T-cell (primary cell): ENCODE measurements at regions not wholly inside any gene's neighbourhood (a gene's known extent, or its start where the extent isn't known, plus 50 kb on each side); places are given as distances from the start of the nearest gene placed in this dataset.

ENCODE experiments used
- ATAC-seq, 4 experiments: fragments of 200-7000 bp in 3 of 4; fragments of 150-1000 bp in 1 of 4; cut with Tn5 transposase; replicated peaks in 1 of 4; 1 replicate in 3 of 4; 2 replicates in 1 of 4; pipeline ENCODE4 v1.10.0; 2021; ENCODE audit warnings: moderate library complexity in 3 of 4, mild to moderate bottlenecking in 2 of 4, moderate number of reproducible peaks in 1 of 4
- CTCF ChIA-PET, 2 donors: fragments of 300-600 bp; sonication (Branson Sonifier 250); formaldehyde crosslinking; loops; one replicate each; lab custom pipeline; 2022; ENCODE audit warnings: antibody characterized with exemption in 2 of 2; lab: Charles Lee
- POLR2A ChIA-PET, 2 donors: fragments of 300-600 bp; sonication (Branson Sonifier 250); formaldehyde crosslinking; loops; one replicate each; lab custom pipeline; 2022; ENCODE audit warnings: antibody characterized with exemption in 2 of 2; lab: Charles Lee
- DNase-seq, 35 experiments: peaks; one replicate each; pipeline versions ENCODE4 v3.0.0 to v3.0.0-alpha.2; 2013 to 2023
- H3K27ac ChIP-seq: one replicate; pipeline ENCODE4 v1.5.1; 2013; ENCODE audit warnings: low read length
- H3K27me3 ChIP-seq, 2 experiments: replicated peaks in 1 of 2; 1 replicate in 1 of 2; 2 replicates in 1 of 2; pipeline versions ENCODE4 v1.6.1 to v1.7.0; 2013; ENCODE audit warnings: low read length in 1 of 2, mixed read lengths in 1 of 2; ENCODE audit not compliant: control insufficient read depth in 2 of 2, insufficient read depth in 2 of 2; ENCODE audit errors: extremely low read depth in 1 of 2
- H3K36me3 ChIP-seq, 2 donors: 1 replicate in 1 of 2; 2 replicates in 1 of 2; pipeline versions ENCODE4 v1.6.1 to v1.7.0; 2013; ENCODE audit warnings: low read length in 1 of 2; ENCODE audit not compliant: control insufficient read depth in 2 of 2, insufficient read depth in 1 of 2; ENCODE audit errors: extremely low read depth in 1 of 2
- H3K4me1 ChIP-seq, 2 experiments: 1 replicate in 1 of 2; 2 replicates in 1 of 2; pipeline versions ENCODE4 v1.6.1 to v1.7.0; 2013; ENCODE audit warnings: low read length in 2 of 2, mixed read lengths in 1 of 2; ENCODE audit not compliant: insufficient read depth in 2 of 2, control insufficient read depth in 1 of 2; ENCODE audit errors: extremely low read depth in 1 of 2
- H3K4me3 ChIP-seq, 2 donors: 1 replicate in 1 of 2; 2 replicates in 1 of 2; pipeline versions ENCODE4 v1.5.1 to v1.7.0; 2013; ENCODE audit warnings: mild to moderate bottlenecking in 2 of 2, low read length in 1 of 2, moderate library complexity in 1 of 2; ENCODE audit not compliant: control insufficient read depth in 1 of 2; ENCODE audit errors: extremely low read depth in 1 of 2
- H3K9me3 ChIP-seq: 2 replicates; pipeline ENCODE4 v1.7.0; 2013
- H3K27ac Mint-ChIP-seq, 2 donors: one replicate each; pipeline ENCODE4 v1.8.0; 2020 to 2021; ENCODE audit warnings: mild to moderate bottlenecking in 2 of 2, mixed read lengths in 2 of 2
- H3K27me3 Mint-ChIP-seq, 2 donors: one replicate each; pipeline ENCODE4 v1.8.0; 2021 to 2022; ENCODE audit warnings: mixed read lengths in 2 of 2
- H3K36me3 Mint-ChIP-seq: one replicate; pipeline ENCODE4 v1.8.0; 2021; ENCODE audit warnings: mixed read lengths
- H3K4me1 Mint-ChIP-seq, 3 donors: one replicate each; pipeline ENCODE4 v1.8.0; 2020 to 2022; ENCODE audit warnings: mixed read lengths in 3 of 3, mild to moderate bottlenecking in 1 of 3
- H3K4me3 Mint-ChIP-seq, 3 donors: one replicate each; pipeline ENCODE4 v1.8.0; 2020 to 2022; ENCODE audit warnings: mild to moderate bottlenecking in 3 of 3, mixed read lengths in 3 of 3, moderate library complexity in 3 of 3
- H3K9me3 Mint-ChIP-seq, 3 donors: one replicate each; pipeline ENCODE4 v1.8.0; 2020 to 2022; ENCODE audit warnings: mixed read lengths in 3 of 3
- WGBS: methylation state at CpG from one replicate; pipeline ENCODE4 v1.1.5; 2013; ENCODE audit warnings: missing lambda C conversion rate; ENCODE audit not compliant: insufficient coverage; 5-methylcytosine and 5-hydroxymethylcytosine counted together

- Histone ChIP-seq H3K27me3 (peaks cover 2 to 29% of the 10 kb centered on the region in 2 experiments), H3K27ac (no peak overlapping the region), H3K4me3 (no peak overlapping the region), H3K36me3 (no peaks in the 10 kb centered on the region), H3K9me3 (no peaks in the 10 kb centered on the region), H3K4me1 (no peaks in the 10 kb centered on the region)
- no peak for DNase-seq
- 80% methylated on average over 7 of the region's 8 CpGs for WGBS
- no peaks in the 10 kb centered on the region for H3K9me3 Mint-ChIP-seq
- no peak overlapping the region for H3K27ac Mint-ChIP-seq
- no peaks in the 10 kb centered on the region for H3K36me3 Mint-ChIP-seq
- ChIA-PET CTCF (no interaction called here), POLR2A (no interaction called here)
- H3K27me3 Mint-ChIP-seq = peaks cover 26 to 43% of the 10 kb centered on the region in 2 donors
- no peak overlapping the region for H3K4me3 Mint-ChIP-seq
- no peak for ATAC-seq
- no peaks in the 10 kb centered on the region for H3K4me1 Mint-ChIP-seq
Measured at GRCh38 chr21:32975811-32976431, 49.8 kb upstream of the OLIG2 start.
